ENCODE measurements at regions not wholly inside any gene's neighbourhood (a gene's known extent, or its start where the extent isn't known, plus 50 kb on each side); places are given as distances from the start of the nearest gene placed in this dataset.

- no peak for TF ChIP-seq ZNF274 (IDR thresholded peaks at IDR 0.05; ENCODE audit: low read depth, low read length)
- no peak for TF ChIP-seq SUZ12 (IDR thresholded peaks at IDR 0.05; ENCODE audit: extremely low read depth, insufficient read depth, insufficient read length)
These were observed 267.8 kb downstream of the RAP2B start for GRCh38 chr3:153429821-153430220.

Measured in NT2/D1 (cell line).